Thyroid gland (tissue), 4 donors: ENCODE measurements at regions not wholly inside any gene's neighbourhood (a gene's known extent, or its start where the extent isn't known, plus 50 kb on each side); places are given as distances from the start of the nearest gene placed in this dataset.

Experiments used
- POLR2A ChIP-seq, 2 donors: fragments of 450-650 bp; IDR thresholded peaks; one replicate each; pipeline ENCODE4 v1.6.1; 2017; ENCODE audit warnings: antibody characterized with exemption in 2 of 2, mild to moderate bottlenecking in 2 of 2, moderate library complexity in 1 of 2
- TF ChIP-seq, protein P1 (sequence below), 6 experiments: fragments of 200-600 bp in 3 of 6; fragments of 450-650 bp in 3 of 6; sonication (generic) in 3 of 6; IDR thresholded peaks; one replicate each; pipeline ENCODE4 v1.5.1; 2016 to 2019; ENCODE audit warnings: antibody characterized with exemption in 6 of 6, mild to moderate bottlenecking in 2 of 6, inconsistent platforms in 1 of 6, moderate library complexity in 1 of 6

DNA sequence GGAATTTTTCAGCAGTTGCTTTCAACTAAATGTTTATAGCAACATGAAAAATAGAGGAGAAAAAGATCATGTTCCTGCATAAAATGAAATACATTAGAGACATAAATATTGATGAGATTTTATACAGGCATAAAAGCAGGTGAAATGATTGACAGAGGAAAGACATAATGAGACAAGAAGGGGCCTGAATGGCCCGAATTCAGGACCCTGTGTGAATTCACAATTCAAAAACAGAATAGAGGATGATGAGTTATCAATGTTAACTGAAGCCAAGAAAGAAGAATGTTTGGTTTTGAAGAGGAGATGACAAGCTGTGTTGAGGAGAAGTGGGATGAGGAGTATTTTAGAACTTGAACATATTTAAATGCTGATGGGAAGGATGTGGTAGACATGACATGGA is 371.1 kb downstream of the FBXO8 start:
- TF ChIP-seq, protein P1, sequence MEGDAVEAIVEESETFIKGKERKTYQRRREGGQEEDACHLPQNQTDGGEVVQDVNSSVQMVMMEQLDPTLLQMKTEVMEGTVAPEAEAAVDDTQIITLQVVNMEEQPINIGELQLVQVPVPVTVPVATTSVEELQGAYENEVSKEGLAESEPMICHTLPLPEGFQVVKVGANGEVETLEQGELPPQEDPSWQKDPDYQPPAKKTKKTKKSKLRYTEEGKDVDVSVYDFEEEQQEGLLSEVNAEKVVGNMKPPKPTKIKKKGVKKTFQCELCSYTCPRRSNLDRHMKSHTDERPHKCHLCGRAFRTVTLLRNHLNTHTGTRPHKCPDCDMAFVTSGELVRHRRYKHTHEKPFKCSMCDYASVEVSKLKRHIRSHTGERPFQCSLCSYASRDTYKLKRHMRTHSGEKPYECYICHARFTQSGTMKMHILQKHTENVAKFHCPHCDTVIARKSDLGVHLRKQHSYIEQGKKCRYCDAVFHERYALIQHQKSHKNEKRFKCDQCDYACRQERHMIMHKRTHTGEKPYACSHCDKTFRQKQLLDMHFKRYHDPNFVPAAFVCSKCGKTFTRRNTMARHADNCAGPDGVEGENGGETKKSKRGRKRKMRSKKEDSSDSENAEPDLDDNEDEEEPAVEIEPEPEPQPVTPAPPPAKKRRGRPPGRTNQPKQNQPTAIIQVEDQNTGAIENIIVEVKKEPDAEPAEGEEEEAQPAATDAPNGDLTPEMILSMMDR (IDR thresholded peaks at IDR 0.05) = no peak
- no peak for TF ChIP-seq POLR2A (IDR thresholded peaks at IDR 0.05)
